ENCODE measurements at regions not wholly inside any gene's neighbourhood (a gene's known extent, or its start where the extent isn't known, plus 50 kb on each side); places are given as distances from the start of the nearest gene placed in this dataset.
"Not testable (repeated sequence)": the region's sequence is repeated elsewhere in the genome, so short reads cannot be mapped to it uniquely, and the experiment has no call there.

DNA sequence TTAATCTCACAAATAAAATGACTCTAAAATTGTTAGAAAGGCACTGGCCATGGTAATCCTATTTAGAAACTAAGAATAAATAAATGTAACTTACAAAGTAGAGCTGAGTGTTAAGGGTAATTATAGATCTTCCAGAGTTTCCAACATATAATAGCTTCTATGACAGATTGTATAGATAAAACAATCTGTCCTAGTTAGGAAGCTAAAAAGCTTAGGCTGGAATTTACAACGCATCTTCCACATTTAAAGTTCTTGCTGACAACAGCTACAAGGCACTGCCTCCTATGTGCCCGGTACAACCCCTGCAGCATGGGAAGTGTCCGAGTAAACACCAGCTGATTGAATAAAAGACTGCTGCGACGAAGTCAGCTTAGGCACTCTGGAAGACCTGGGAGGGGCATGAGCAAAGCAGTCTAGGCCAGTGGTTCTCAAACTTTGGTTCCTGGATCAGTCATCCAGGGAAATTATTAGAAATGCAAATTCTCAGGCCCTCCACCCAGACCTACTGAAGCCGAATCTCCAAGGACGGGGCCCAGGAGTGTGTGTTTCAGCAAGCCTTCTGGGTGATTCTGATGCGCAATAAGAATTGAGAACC is 635.6 kb upstream of the TBX3 start:
- DNase-seq (ENCODE audit: low spot score) = no peak

DNA sequence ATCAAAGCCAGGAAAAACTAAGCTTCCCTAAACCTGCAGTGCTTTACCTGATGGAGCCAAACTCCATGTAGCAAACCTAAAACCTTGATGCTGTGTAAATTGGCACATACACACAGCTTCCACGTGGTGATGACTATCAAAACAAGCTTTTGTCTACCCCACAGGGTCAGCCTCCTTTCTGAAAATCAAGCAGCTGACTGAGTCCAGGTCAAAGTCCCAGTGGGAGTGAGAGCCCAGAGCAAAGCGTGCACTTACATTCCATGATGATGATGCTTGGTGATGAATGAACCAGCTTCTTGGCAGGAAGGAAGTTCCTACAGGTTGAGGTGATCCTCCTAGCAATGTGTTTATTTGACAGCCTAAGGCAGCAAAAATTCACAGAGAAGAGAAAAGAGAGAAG is 630.0 kb upstream of the TBX3 start:
- no peak for DNase-seq (ENCODE audit: low spot score)

DNA sequence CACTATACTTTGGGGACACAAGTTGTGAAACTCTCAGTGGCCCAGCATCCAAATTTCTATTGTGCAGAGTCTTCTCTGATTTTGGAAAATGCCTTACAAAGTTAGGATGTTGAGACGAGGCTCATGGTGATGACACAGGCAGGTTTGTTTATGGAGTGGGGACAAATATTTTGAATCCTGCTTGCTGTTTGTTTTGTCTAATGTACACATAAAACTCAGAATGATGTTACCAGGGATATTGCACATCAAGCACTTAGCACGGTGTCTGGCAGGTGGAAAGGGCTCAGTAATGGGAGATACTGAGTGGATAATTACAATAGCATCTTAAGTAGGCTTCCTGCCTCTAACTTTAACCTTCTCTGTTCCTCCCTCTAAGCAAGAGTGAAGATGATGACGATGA is 628.9 kb upstream of the TBX3 start:
- no peak for DNase-seq (ENCODE audit: low spot score)

DNA sequence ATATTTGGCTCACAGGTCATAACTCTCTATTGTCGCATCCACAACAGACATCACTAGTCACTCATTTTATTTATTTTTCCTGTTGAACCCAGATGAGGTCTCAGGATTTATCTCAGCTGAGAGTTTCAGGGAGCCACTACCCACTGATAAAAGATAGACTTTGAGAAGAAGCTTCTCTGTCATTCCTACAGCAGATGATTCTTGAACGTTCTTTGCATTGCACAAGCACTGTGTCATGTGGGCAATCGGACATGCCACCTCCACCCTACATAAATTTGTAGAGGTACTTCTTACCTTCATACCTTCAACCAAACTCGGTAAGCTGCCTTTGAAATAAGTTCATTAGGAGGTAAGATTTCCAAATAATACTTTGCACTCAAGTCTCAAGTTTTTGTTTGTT is 627.9 kb upstream of the TBX3 start:
- no peak for DNase-seq (ENCODE audit: low spot score)

DNA sequence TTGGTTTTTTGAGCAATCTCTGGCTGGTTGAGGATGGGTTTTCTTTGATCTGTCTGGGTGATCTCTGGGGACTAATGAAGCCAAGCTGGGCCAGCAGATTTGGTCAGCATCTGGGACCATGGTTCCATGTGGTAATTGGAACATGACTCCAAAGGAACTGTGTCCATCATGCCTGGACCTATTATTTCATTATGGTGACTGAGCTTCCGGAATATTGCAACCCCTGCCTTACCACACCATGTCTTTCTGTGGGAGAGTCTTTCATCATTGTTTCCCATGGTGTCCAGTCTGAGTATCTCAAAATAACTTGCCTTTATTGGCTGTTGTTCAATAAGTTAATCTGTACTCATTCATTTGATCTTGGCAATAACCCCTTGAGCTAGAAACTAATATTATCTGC is 624.9 kb upstream of the TBX3 start:
- DNase-seq (ENCODE audit: low spot score) = no peak

DNA sequence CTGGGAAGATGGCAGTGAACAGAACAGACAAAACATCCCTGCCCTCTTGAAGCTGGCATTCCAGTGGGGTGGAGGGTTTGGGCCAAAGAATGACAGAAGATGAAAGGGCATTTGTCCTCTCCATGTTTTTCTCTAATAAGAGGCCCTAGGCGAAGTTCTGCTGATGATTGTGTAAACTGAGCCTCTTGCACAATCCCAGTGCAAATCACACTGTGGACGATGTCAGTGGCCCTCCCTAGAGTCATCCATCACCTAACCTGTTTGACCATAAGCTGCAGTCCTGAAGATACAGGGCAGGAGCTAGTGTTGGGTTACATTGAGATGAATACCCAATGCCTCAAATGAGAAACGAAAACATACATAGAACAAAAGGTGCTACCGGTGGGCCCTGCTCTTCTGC is 622.4 kb upstream of the TBX3 start:
- no peak for DNase-seq (ENCODE audit: low spot score)

DNA sequence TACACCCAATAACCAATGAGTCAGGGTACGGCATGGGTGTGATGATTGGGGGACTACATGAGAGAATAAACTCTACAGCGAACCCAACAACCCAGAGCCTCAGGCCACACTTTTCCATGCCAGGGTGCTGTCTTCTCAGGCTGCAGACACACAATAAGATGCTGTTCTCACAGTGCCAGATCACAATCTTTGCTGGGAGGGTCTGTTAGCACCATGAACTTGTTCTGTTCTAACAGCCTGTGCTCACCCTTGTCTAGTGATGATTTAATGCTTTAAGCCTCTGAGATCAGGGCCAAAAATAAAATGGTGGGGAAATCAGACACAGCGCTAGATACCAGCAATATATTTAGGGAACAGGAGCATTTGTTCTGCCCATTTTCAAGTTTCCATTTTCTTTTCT is 621.9 kb upstream of the TBX3 start:
- no peak for DNase-seq (ENCODE audit: low spot score)

DNA sequence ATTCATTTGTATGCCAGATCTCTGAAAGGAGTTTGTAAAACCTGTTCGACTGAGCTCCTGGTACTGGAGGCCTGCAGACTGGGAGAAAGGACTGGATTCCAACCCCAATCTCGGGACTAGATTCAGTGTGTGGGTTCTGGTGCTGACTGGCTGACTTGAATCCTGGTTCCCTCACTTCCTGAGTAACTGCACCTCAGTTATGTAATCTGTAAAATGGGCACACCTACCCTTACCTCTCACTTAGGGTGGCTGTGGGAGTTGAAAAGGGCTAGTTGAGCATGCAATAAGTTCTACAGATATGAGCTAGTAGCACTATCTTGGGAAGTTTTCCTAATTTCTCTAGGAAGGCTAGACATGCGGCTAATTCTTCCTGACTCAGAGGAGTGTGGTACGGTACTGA is 621.3 kb upstream of the TBX3 start:
- no peak for DNase-seq (ENCODE audit: low spot score)

DNA sequence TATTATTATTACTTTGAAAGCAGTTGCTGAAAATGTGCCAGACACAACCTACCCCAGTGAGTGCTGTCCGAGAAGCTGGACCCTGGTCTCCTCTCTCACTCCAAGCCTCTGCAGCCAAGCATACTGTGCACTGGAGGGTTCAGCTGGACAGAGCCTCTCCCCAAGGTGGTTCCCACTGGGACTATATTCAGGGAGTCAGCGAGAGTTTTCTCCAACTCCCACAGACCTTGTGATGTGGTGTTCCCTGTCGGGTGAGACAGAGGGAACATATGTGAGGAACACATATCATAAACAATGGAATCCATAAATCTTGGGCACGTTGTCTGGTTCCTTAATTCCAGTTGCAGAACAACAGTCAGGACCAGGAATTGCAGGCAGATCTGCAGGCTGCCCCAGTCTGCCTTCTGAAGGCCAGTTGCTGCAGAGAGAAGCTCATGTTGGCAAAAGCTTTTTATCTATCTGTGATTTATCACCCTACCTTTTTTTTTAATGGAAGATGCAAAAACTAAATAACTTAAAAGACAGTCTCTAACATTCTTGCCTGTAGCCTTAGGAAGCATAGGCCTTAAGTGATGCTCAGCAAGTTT is 619.8 kb upstream of the TBX3 start:
- DNase-seq (ENCODE audit: low spot score) = no peak

DNA sequence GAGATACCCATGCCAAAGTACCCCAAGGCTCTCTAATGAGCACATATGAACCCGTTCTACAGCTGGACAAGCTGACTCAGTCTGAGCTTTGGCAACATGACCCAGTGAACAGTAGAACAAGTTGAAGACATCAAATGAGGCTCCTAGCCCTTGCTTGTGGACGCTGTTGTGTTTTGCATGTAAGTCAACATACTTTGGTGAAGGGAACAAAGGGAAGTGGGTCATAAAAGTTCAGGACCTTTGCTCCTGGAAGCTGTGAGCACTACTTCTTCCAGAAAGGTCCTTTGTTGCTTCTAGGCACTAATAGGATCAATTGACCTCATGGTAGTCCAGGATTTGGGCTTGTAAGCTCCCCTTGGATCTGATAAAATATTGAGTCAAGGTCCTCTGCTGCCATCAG is 613.5 kb upstream of the TBX3 start:
- DNase-seq (ENCODE audit: low spot score) = no peak

DNA sequence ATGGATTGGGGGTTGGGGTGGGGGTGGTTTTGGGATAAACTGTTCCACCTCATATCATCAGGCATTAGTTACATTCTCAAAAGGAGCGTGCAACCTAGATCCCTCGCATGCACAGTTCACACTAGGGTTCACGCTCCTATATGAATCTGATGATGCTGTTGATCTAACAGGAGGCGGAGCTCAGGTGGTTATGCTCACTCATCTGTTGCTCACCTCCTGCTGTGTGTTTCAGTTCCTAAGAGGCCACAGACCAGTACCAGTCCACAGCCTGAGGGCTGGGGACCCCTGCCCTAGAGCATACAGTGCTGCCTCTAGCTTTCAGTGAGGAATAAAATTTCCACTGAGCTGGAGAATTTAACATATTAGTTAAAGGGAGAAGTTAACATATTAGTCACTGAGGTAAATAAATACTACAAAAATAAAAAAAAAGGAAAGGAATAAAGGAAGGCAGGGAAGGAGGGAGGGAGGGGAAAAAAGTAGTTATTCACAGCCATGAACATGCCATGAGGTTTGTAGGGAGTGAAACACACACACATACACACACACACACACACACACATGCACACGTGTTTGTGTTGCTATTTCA is 612.7 kb upstream of the TBX3 start:
- DNase-seq (ENCODE audit: low spot score) = no peak

DNA sequence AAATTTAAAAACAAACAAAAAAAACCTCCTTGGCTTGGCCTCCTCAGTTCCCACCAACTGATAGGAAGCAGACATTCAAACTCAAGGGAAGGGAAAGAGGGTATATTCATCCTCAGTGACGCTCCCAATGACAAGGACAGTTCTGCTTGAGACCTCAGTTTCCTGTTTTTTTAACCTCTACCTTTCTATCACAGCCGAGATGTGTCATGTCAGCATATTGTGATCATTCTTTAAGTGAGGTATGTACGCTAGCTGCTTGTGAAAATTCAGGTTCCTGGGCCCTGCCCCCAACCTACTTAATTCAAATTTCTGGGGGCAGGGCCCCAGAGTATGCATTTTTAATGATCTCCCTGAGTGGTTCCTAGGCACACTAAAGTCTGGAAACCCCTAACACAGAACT is 611.9 kb upstream of the TBX3 start:
- no peak for DNase-seq (ENCODE audit: low spot score)

DNA sequence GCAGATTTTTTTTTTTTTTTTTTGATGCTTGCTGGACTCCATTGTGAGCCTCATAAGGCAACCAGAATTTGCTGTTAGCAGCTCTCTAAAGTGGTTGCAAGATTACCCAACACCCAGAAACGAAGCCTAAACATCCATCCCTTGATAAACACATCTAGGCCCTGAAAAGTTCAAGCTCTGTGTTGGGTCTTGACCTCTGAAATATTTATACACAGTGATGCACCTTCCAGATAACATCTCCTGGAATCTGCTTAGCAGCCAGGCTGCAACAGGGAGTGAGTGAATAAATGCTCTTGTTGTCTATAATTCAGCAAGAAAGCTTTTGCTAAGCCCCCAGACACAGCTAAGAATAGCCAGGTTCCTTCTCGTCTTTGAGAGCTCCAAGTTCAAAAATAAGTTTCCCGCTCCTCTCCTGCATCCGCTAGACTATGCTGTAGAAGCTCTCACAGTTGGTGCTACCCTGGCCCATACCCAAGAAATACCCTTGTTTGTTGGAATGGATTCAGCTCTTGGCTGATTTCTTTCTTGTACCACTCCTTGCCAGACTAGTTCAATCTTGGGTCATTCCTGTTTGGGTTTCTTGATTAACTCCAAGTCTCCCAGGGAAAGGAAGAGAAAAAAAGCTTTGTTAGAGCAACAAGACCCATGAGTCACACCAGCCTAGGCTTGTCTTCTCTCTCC is 610.6 kb upstream of the TBX3 start:
- DNase-seq (ENCODE audit: low spot score) = no peak

DNA sequence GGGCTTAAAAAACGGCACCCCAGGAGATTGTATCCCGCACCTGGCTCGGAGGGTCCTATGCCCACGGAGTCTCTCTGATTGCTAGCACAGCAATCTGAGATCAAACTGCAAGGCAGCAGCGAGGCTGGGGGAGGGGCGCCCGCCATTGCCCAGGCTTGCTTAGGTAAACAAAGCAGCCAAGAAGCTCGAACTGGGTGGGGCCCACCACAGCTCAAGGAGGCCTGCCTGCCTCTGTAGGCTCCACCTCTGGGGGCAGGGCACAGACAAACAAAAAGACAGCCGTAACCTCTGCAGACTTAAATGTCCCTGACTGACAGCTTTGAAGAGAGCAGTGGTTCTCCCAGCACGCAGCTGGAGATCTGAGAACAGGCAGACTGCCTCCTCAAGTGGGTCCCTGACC is 601.5 kb upstream of the TBX3 start:
- DNase-seq (ENCODE audit: low spot score) = not testable (repeated sequence)

DNA sequence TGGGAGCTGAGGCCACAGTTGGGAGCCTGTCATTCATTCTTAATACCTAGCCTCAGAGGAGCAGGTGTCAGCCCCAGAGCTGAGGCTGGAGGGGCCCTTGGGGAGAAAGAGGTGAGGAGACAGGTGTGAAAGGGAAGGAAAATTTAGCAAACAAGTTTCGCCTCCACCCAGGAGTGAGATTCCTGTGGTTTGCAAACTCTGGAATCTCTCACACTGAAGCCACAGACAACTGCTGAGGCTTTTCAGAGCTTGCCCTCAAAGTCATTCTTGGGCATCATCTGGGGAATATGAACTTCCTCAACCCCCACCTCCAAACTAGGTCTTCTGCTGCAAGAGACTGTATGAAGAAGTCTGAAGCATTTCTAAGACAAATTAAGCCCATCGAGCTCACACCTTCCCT is 589.5 kb upstream of the TBX3 start:
- DNase-seq (ENCODE audit: low spot score) = no peak

DNA sequence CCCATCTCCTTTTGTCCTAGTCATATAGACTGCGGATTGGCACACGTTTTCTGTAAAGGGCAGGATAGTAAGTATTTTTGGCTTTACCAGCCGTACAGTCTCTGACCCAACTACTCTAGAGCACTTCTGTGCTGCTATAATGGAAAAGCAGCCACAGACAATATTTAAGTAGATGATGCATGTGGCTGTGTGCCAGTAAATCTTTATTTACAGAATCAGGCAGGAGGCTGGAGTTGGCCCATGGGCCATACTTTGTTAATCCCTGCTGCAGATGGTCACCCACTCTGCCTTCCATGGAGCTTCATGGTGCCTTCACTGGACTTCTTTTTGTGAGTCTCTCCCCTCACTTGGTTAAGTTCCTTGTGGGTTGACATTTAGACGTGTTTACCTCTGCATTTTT is 584.5 kb upstream of the TBX3 start:
- DNase-seq (ENCODE audit: low spot score) = no peak

DNA sequence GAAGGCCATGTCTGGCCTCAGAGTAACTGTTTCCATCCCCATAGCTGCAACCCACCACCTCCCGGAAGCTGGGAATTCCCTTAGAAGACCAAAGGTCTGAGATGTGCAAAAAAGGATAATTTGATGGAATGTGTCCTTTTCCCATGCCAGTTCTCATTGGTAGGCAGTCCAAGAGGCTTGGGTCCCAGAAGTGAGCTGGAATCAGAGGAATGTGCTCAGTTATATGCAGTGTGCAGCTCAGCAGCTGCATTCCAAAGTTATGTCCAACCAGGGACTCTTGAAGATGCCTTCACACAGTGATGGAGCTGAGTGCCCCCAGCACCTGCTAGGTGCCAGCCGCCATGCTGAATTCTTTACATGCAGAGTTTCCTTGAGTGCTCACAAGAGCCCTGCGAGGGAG is 583.9 kb upstream of the TBX3 start:
- no peak for DNase-seq (ENCODE audit: low spot score)

DNA sequence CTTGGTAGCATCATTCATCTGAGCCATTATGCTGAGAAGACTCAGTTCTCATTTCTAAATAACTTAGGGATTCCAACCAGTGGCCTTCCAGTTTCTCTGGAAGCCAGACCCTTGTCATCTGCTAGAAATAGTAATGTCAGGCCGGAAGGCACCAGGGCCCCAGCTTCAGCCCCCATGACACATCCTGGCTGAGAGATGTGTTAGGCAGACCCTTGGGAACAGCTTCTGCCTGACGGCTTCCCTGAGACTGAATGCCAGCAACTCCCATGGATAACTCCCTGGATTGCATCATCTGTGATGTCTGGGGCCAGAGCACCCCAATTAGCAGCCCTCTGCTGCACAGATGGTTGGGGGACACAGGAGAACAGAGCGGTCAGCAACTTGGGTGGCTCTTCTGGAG is 583.5 kb upstream of the TBX3 start:
- no peak for DNase-seq (ENCODE audit: low spot score)

DNA sequence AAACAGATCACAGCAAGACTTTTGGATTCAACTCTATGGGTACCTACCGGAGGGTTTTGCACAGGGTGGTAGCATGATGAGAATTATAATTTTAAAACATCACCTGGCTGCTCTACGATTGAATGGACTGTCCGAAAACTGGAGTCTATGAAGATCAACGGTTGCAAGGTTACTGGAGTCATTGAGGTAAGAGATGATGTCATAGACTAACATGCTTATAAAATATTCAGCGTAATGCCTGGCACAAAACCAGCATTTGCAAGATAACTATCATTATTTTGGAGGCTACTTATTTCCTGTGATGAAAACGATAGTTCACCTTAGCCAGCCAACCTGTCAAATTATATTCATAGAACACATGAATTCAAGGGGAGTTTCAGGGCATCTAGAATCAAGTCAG is 580.6 kb upstream of the TBX3 start:
- DNase-seq (ENCODE audit: low spot score) = no peak

DNA sequence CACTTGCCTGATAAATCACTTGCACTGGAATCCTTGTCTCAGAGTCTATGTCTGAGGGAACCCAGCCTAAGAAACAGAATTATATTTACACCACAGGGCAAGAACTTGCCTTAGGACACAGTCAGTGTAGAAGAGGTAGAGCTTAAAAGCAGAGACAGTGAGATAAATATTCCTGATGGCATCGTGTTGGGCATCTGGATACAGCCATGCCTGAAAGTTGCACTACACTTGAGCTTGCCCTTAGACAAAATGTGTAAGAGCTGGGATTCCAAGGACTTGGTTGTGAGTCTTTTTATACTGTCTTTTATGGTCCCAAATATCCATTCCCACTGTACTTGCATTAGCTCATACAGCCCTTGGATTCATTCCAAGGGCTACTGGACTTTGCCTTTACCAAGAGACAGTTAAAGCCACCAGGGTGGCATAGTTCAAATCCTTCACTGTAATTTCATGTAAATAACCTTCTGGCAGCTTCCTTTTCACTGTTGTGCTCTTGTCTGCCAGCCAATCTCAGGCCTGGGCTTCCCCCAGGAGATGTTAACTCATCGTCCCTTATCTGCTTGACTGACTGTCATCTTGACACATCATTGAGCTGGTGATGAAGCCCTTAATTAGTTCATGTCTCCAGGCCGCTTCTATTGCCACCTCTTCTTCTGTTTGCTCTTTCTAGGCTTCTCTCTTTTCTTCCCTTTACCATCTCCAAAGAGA is 577.9 kb upstream of the TBX3 start:
- no peak for DNase-seq (ENCODE audit: low spot score)

DNA sequence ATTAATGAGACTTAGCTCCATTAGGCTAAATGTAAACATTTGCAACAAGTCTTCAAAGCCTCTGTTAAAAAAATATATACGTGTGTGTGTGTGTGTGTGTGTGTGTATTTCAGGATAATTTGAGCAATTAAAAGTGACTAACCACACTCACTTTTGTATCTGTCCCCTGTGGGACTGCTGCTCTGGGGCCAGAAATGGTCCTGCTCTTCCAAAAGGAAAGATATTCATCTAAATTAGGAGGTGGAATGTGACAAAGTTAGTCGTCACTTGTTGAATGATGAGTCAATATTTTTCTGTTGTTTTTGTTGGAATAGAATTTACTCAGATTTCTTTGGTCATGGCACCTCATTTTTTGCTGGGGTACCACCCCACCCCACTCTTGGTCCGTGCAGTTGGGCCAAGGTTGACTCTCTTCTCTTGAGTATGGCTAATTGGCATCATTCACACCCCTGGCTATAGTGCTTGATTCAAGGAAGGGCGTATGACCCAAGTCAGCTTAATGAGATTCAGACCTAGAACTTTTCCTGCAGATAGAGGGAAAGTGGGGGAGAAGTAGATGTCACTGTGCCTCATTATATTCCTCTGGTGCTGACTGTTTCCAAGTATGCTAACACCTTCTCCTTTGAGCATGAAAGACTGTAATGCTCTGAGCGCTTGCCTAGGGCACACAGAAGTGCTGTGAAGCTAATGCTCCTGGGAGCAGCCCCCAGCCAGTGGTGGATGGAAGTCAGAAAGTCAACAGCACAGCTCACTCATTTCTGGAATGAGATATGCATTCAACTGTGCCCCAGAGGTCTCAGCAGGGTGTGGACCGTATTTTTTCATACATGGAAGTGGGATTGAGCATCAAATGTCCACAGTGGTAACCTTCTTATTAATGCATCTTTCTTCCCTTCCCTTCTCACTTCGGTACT is 577.0 kb upstream of the TBX3 start:
- DNase-seq (ENCODE audit: low spot score) = no peak
